ENCODE measurements at regions not wholly inside any gene's neighbourhood (a gene's known extent, or its start where the extent isn't known, plus 50 kb on each side); places are given as distances from the start of the nearest gene placed in this dataset.
"Not testable (repeated sequence)": the region's sequence is repeated elsewhere in the genome, so short reads cannot be mapped to it uniquely, and the experiment has no call there.

GRCh38 chr11:122002047-122002446 is 114.0 kb downstream of the BLID start:
- no peak for TF ChIP-seq CTCF (IDR thresholded peaks at IDR 0.05; ENCODE audit: poor library complexity, severe bottlenecking)
- no peak for ATAC-seq (ENCODE audit: low read depth)
- Histone ChIP-seq H3K4me3 (ENCODE audit: severe bottlenecking) (no peak overlapping the region), H3K4me1 (ENCODE audit: insufficient read depth, poor library complexity, severe bottlenecking) (no peaks in the 10 kb centered on the region), H3K36me3 (ENCODE audit: low read depth) (no peaks in the 10 kb centered on the region), H3K9me3 (ENCODE audit: severe bottlenecking) (no peaks in the 10 kb centered on the region), H3K27ac (ENCODE audit: poor library complexity, severe bottlenecking) (no peak overlapping the region), H3K27me3 (ENCODE audit: insufficient read depth, poor library complexity, severe bottlenecking) (no peaks in the 10 kb centered on the region)
- no peak for DNase-seq (ENCODE audit: low spot score)

DNA sequence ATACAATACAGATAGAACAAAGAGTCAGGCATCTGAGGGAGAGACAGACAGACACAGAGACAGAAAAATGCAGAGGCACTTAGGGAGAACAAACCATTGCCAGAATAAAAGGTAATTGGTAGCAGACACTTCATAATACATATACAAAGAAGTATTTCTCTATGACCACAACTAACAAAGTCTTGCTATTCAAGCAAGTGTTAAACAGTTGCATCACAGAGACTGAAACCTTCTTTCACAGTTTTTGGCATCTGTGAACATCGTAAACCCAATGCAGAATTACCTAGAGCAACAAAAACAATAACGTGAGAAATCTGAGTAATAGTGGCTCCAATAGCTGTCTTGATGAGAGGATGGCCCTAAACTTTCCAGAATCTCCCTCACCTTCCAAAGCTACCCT is 116.4 kb downstream of the BLID start:
- no peak for DNase-seq (ENCODE audit: low spot score)
- ATAC-seq (ENCODE audit: low read depth) = no peak
- no peaks in the 10 kb centered on the region for H3K36me3 ChIP-seq (ENCODE audit: low read depth)
- no peak overlapping the region for H3K4me3 ChIP-seq (ENCODE audit: severe bottlenecking)
- H3K9me3 ChIP-seq (ENCODE audit: severe bottlenecking) = no peaks in the 10 kb centered on the region
- H3K4me1 ChIP-seq (ENCODE audit: insufficient read depth, poor library complexity, severe bottlenecking) = no peaks in the 10 kb centered on the region
- no peaks in the 10 kb centered on the region for H3K27me3 ChIP-seq (ENCODE audit: insufficient read depth, poor library complexity, severe bottlenecking)
- no peak for TF ChIP-seq CTCF (IDR thresholded peaks at IDR 0.05; ENCODE audit: poor library complexity, severe bottlenecking)
- H3K27ac ChIP-seq (ENCODE audit: poor library complexity, severe bottlenecking) = no peak overlapping the region

DNA sequence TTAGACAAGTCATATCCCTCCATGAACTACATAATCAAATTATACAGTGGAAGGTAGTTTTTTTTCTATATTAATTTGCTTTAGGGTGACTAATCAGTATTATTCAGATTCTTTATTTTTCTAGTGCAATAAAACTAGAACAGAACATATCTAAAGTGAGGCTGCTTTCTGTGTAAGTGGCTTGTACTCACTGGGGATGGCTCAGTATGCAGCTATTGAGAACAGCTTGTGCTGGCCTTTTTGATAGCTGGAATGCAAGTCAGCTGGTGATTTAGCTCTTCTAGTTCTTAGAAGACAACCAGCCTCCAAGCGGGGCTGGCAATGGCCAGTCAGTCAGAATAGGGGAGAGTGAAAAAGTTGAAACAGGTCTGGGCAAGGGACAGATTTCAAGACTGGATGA is 119.4 kb downstream of the BLID start:
- no peak for ATAC-seq (ENCODE audit: low read depth)
- H3K4me1 ChIP-seq (ENCODE audit: insufficient read depth, poor library complexity, severe bottlenecking) = no peaks in the 10 kb centered on the region
- no peak for DNase-seq (ENCODE audit: low spot score)
- no peak overlapping the region for H3K27ac ChIP-seq (ENCODE audit: poor library complexity, severe bottlenecking)
- no peak for TF ChIP-seq CTCF (IDR thresholded peaks at IDR 0.05; ENCODE audit: poor library complexity, severe bottlenecking)
- H3K4me3 ChIP-seq (ENCODE audit: severe bottlenecking) = no peak overlapping the region
- H3K27me3 ChIP-seq (ENCODE audit: insufficient read depth, poor library complexity, severe bottlenecking) = no peaks in the 10 kb centered on the region
- H3K9me3 ChIP-seq (ENCODE audit: severe bottlenecking) = no peaks in the 10 kb centered on the region
- H3K36me3 ChIP-seq (ENCODE audit: low read depth) = no peaks in the 10 kb centered on the region

DNA sequence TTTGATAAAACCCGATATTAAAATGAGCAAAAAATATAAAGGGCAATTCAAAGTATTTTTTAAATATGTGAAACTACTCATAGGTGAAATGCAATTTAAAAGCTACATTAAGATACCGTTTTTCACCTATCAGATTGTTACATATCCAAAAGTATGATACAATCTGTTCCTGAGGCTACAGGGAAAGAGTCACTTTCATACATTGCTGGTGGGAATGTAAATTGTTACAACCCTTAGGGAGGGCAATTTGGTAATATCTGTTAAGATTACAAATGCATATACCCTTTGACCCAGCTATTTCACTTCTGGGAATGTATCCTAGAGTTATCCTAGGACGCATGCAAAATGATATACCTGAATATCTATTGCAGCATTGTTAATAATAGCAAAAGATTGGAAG is 132.1 kb downstream of the BLID start:
- Histone ChIP-seq H3K27ac (ENCODE audit: poor library complexity, severe bottlenecking) (no peak overlapping the region), H3K36me3 (ENCODE audit: low read depth) (no peaks in the 10 kb centered on the region), H3K27me3 (ENCODE audit: insufficient read depth, poor library complexity, severe bottlenecking) (no peaks in the 10 kb centered on the region), H3K4me1 (ENCODE audit: insufficient read depth, poor library complexity, severe bottlenecking) (no peaks in the 10 kb centered on the region), H3K4me3 (ENCODE audit: severe bottlenecking) (no peak overlapping the region), H3K9me3 (ENCODE audit: severe bottlenecking) (no peaks in the 10 kb centered on the region)
- DNase-seq (ENCODE audit: low spot score) (no peak), ATAC-seq (ENCODE audit: low read depth) (no peak)
- TF ChIP-seq CTCF (IDR thresholded peaks at IDR 0.05; ENCODE audit: poor library complexity, severe bottlenecking) = no peak

DNA sequence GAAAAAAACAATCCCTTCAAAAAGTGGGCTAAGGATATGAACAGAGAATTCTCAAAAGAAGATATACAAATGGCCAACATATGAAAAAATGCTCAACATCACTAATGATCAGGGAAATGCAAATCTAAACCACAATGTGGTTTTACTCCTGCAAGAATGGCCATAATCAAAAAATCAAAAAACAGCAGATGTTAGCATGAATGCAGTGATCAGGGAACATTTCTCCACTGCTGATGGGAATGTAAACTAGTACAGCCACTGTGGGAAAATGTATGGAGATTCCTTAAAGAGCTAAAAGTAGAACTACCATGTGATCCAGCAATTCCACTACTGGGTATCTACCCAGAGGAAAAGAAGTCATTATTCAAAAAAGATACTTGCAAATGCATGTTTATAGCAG is 138.1 kb downstream of the BLID start:
- H3K4me3 ChIP-seq (ENCODE audit: severe bottlenecking); DNase-seq (ENCODE audit: low spot score); ATAC-seq (ENCODE audit: low read depth); H3K9me3 ChIP-seq (ENCODE audit: severe bottlenecking); H3K27ac ChIP-seq (ENCODE audit: poor library complexity, severe bottlenecking); H3K36me3 ChIP-seq (ENCODE audit: low read depth); H3K27me3 ChIP-seq (ENCODE audit: insufficient read depth, poor library complexity, severe bottlenecking); H3K4me1 ChIP-seq (ENCODE audit: insufficient read depth, poor library complexity, severe bottlenecking): not testable (repeated sequence)

Data from RWPE2 (cell line).